ES-I3 (cell line): ENCODE measurements at regions not wholly inside any gene's neighbourhood (a gene's known extent, or its start where the extent isn't known, plus 50 kb on each side); places are given as distances from the start of the nearest gene placed in this dataset.

Source experiments
- H3K36me3 ChIP-seq: 2 replicates; pipeline ENCODE4 v1.6.1; 2013; ENCODE audit warnings: mild to moderate bottlenecking, low read length, control low read depth, moderate library complexity; ENCODE audit not compliant: insufficient read depth
- H3K4me1 ChIP-seq: 2 replicates; pipeline ENCODE4 v1.6.1; 2013; ENCODE audit warnings: mild to moderate bottlenecking, control low read depth, low read length; ENCODE audit not compliant: insufficient read depth
- H3K9ac ChIP-seq: 2 replicates; pipeline ENCODE4 v1.6.1; 2013; ENCODE audit warnings: low read depth, mild to moderate bottlenecking, low read length, moderate library complexity
- H3K9me3 ChIP-seq: 2 replicates; pipeline ENCODE4 v1.6.1; 2013; ENCODE audit warnings: mild to moderate bottlenecking, low read length, moderate library complexity; ENCODE audit not compliant: control insufficient read depth, insufficient read depth

DNA sequence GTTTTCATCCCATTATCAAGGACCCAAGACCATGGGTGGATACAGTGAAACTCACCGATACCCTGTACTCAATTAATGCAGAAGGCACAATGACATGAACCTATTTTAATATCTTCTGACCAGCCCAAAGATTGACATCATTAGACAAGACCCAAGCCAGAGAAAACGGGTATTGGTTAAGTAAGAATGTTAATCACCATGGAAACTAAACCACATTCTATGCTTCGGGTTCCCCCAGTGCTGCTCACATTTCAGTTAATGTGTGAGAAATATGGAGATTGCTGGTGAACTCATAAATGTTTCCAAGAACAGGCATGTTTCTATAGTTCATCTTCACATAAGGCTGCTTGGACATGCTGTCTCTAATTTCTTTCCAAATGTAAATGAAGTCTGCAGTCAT is 77.0 kb downstream of the IRX2 start:
- no peak overlapping the region for H3K9ac ChIP-seq
- H3K36me3 ChIP-seq, result no peaks in the 10 kb centered on the region
- peaks cover 9% of the 10 kb centered on the region; the same call in 1 of the 2 replicates for H3K4me1 ChIP-seq
- H3K9me3 ChIP-seq, result peaks cover 4% of the 10 kb centered on the region

DNA sequence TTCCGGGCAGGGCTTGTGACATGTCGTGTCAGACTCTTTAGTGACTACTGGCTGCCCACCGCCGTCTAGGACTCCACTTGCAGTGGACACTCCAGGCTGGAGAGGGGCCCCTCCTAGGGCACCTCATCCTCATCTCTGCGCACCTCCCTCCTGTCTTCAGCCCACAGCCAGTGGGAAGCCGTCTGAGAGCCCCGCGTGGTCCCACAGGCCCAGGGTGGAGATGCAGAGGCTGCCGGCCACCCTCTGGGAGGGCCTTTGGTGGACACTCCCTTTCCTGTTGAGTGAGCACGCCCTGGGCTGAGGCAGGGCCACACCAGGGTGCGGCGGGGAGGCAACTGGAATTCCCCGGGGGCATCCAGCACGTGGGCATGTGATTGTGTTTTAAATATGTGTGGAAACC is 80.5 kb downstream of the IRX2 start:
- no peaks in the 10 kb centered on the region; the same call in 1 of the 2 replicates for H3K9me3 ChIP-seq

DNA sequence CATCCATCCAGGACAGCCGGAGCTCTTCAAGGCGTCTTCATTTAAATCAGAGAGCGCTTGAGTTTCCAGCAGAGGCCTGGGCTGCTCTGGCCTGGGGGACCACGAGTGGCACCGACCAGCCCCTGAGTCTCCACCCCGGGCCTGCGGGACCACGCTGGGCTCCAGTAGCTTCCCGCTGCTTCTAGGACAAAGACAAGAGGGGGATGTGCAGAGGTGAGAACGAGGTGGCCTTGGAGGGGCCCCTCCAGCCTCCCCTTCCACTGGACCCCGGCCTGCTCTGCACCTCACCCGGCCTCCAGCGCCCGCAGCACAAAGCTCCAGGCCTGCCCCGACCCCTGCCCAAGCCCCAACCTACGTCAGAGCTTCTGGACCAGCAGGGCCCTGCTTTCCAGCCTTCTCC is 81.6 kb downstream of the IRX2 start:
- no peaks in the 10 kb centered on the region for H3K36me3 ChIP-seq
- no peak overlapping the region for H3K9ac ChIP-seq
- H3K9me3 ChIP-seq, result no peaks in the 10 kb centered on the region; the same call in 1 of the 2 replicates
- peaks cover 14% of the 10 kb centered on the region; the same call in 1 of the 2 replicates for H3K4me1 ChIP-seq

More for the DNA sequence above, 80.5 kb downstream of the IRX2 start:
- Histone ChIP-seq H3K4me1 (peaks cover 14% of the 10 kb centered on the region; the same call in 1 of the 2 replicates), H3K36me3 (no peaks in the 10 kb centered on the region), H3K9ac (no peak overlapping the region)

DNA sequence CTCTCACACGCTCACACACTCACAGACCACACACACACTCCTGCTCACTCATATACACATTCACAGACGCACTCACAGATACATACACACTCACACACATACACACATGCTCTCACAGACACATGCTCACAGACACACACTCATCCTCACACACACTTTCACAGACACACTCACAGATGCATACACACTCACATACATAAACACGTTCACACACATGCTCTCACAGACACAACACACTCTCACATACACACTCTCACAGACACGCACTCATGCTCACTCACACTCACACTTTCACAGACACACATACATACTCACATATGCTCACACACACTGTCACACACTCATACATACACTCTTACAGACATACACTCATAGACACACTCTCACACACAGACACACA is 82.2 kb downstream of the IRX2 start:
- Histone ChIP-seq H3K9me3 (no peaks in the 10 kb centered on the region; the same call in 1 of the 2 replicates), H3K4me1 (peaks cover 14% of the 10 kb centered on the region; the same call in 1 of the 2 replicates), H3K36me3 (no peaks in the 10 kb centered on the region), H3K9ac (no peak overlapping the region)

DNA sequence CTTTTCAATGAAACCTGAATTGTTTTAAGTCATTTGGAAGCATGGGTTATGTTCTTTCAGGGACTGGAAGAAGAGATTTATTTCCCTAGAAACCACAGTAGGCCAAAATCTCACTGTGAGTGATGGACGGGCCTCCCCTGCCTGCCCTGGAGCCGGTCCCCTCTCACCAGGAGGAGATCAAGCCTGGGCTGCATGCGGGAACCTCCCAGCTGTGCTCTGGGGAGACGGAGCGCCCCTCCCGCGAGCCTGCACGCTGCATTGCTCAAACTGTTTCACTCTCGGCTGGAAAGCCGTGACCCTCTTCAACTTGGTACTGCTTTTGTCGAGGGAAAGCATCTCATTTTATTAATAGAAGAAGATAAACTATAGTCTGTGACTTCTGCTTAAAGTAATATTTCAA is 85.4 kb downstream of the IRX2 start:
- Histone ChIP-seq H3K4me1 (peaks cover 10% of the 10 kb centered on the region; the same call in 1 of the 2 replicates), H3K9ac (no peak overlapping the region), H3K36me3 (no peaks in the 10 kb centered on the region), H3K9me3 (no peaks in the 10 kb centered on the region)

DNA sequence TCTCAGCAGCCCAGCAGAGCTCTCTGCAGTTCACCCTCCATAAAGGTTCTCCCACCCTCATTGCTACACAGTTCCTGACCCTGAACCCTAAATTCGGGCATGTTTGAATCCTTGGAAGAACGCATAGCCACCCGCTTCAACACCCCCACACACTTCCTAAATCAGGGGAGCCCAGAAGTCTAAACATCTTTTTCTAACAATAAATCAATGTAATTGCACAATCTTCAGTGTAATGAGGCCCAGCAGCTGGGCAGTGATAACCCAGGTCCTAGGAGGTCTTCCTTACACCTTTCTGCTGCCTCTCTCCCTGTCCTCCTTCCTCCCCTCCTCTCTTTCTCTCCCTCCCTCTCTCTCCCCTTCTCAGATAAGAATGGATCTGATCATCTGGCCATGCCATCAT is 88.0 kb downstream of the IRX2 start:
- Histone ChIP-seq H3K4me1 (0 out of 2 replicates have a peak, but pooled peaks cover 5% of the 10 kb centered on the region), H3K9me3 (no peaks in the 10 kb centered on the region), H3K9ac (no peak overlapping the region), H3K36me3 (no peaks in the 10 kb centered on the region)

DNA sequence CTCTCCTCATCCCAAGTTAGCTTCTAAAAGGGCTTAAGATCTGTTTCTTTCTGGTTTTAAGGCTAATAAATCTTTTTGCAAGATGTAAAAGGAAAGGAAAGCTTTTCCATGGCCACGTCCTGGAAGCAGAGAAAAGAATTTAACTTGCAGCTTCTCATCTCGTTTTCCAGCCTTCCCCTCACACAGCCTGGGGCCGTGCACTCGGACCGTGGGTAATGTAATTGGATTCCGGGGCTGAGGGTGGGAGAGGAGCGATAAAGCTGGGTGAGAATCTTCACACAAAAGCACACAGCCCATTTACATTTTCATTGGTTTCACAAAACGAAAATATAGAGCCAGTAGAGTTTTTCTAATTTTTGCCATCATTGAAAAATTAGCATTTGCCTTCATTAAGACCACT is 91.2 kb downstream of the IRX2 start:
- H3K4me1 ChIP-seq, result no peaks in the 10 kb centered on the region; the same call in 1 of the 2 replicates
- no peaks in the 10 kb centered on the region for H3K36me3 ChIP-seq
- H3K9me3 ChIP-seq, result no peaks in the 10 kb centered on the region
- no peak overlapping the region for H3K9ac ChIP-seq

DNA sequence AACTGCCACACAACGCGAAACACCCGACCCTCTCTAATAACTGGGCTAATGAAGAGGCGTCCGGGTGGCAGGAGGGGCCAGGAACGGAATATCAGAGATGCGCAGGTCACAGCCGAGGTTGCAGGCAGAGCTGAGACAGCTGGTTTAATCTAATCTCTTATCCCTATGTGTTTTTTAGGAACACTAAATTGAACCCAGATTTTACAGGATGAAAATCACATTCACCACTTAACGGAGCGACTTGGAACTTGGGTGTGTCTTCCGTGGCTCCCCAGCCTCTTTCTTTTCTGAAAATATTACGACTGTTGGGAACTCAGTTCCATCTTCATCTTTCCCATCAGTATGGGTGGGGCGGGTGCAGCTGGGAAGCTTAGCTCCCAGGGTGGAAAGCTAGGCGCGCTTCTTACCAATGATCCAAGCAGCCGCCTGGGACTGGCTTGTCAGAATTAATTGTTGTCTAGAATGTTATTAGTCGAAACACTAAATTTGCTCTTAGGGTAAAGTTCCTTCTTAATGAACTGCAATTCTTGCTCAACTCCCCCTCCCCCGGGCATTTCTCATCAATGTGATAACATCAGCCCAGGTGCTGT is 92.5 kb downstream of the IRX2 start:
- no peaks in the 10 kb centered on the region for H3K36me3 ChIP-seq
- H3K9ac ChIP-seq, result no peak overlapping the region
- no peaks in the 10 kb centered on the region for H3K9me3 ChIP-seq
- no peaks in the 10 kb centered on the region; the same call in 1 of the 2 replicates for H3K4me1 ChIP-seq

DNA sequence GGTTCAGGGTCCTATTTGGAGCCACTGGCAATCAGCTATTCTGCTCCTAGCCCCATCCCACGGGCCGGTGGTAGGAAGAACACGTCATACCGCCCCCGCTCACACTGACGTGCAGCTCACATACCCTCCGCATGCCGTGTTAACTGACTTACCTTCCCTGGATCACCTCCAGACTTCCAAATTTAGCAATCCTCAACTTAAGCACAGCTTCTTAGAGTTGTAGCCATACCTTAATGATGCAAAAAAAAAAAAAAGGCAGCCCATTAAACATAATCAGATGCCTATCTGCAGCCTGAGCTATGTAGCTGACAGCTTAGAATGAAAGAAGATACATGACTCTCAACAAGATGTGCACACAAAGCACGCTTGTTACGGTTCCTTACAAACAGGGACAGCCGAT is 93.0 kb downstream of the IRX2 start:
- Histone ChIP-seq H3K9ac (no peak overlapping the region), H3K36me3 (no peaks in the 10 kb centered on the region), H3K9me3 (no peaks in the 10 kb centered on the region), H3K4me1 (no peaks in the 10 kb centered on the region; the same call in 1 of the 2 replicates)

DNA sequence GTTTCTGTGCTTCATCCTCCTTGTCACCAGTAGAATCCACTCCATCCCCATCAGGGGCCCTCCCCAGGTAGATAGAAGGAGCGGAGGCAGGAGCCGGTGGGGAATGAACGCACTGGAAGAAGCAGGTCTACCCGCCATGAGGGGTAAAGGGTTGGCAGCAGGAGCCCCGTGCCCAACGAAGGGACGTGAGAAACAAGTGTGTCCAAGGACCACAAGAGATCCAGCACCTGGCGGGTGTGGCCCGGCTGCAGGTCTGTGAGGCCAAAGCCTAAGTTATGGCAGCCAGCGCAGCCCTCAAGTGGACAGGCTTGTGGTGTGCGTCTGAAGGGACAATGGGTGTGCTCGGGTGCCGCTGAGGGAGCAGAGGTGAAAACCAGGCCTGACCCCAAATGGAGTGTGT is 94.3 kb downstream of the IRX2 start:
- no peaks in the 10 kb centered on the region for H3K9me3 ChIP-seq
- no peak overlapping the region for H3K9ac ChIP-seq
- H3K36me3 ChIP-seq, result no peaks in the 10 kb centered on the region
- H3K4me1 ChIP-seq, result no peaks in the 10 kb centered on the region; the same call in 1 of the 2 replicates

DNA sequence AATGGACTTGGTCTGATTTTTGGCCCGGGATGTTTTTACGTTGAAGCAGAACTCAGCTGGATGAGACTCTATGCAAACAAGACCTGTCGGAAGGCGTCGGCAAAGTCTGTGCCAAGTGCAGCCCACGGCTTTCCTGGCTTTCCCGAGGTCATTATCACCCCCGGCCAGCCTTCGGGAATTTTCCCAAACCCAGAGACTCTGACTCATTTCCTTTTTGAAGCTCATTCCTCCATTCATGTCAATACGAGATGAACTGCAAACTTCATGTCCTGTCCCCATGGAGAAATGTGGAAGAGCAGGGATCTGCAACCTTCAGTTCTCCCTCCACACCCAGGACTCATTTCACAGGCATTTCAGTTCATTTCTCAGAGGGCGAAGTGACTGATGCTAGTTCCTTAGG is 95.3 kb downstream of the IRX2 start:
- H3K9me3 ChIP-seq, result no peaks in the 10 kb centered on the region
- H3K36me3 ChIP-seq, result no peaks in the 10 kb centered on the region
- H3K4me1 ChIP-seq, result no peaks in the 10 kb centered on the region; the same call in 1 of the 2 replicates
- H3K9ac ChIP-seq, result no peak overlapping the region

DNA sequence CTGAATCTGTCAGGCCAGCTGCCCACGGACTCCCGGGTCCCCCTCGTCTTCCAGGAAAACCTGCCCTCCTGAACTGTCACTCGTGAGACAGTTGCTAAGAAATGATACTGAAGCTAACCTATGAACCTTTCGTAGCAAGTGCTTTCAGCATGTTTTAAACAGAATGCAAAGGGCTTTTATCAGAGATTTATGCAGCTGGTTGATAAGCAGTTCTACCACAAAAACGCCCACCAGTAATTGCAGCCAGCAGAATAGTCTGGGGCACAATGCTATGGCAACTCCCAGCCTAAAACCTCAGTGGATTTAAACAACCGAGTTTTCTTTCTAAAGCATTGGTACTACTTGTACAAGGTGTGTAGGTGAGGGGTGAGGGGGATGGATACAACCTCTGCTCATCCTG is 97.5 kb downstream of the IRX2 start:
- no peaks in the 10 kb centered on the region; the same call in 1 of the 2 replicates for H3K4me1 ChIP-seq
- H3K9me3 ChIP-seq, result no peaks in the 10 kb centered on the region
- H3K36me3 ChIP-seq, result no peaks in the 10 kb centered on the region
- H3K9ac ChIP-seq, result no peak overlapping the region

DNA sequence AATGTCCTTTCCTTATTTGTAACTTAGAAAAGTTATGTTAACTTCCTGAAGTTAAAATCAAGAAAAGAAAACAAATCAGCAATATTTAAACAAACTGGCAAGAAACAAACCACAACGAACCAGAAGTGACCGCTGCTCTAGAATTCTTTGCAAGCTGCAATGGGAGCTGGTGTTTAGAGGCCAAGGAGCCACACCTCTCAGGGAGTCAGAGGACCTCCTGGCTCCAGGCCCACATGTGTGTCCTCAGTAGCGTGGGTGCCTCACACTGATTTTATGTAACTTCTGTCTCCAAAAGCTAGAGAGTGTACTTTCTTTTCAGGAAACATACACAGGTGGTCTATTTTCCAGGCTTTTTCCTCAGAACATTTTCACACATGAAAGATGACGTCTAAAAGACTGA is 100.4 kb downstream of the IRX2 start:
- Histone ChIP-seq H3K36me3 (no peaks in the 10 kb centered on the region), H3K9me3 (no peaks in the 10 kb centered on the region), H3K9ac (no peak overlapping the region), H3K4me1 (no peaks in the 10 kb centered on the region)

DNA sequence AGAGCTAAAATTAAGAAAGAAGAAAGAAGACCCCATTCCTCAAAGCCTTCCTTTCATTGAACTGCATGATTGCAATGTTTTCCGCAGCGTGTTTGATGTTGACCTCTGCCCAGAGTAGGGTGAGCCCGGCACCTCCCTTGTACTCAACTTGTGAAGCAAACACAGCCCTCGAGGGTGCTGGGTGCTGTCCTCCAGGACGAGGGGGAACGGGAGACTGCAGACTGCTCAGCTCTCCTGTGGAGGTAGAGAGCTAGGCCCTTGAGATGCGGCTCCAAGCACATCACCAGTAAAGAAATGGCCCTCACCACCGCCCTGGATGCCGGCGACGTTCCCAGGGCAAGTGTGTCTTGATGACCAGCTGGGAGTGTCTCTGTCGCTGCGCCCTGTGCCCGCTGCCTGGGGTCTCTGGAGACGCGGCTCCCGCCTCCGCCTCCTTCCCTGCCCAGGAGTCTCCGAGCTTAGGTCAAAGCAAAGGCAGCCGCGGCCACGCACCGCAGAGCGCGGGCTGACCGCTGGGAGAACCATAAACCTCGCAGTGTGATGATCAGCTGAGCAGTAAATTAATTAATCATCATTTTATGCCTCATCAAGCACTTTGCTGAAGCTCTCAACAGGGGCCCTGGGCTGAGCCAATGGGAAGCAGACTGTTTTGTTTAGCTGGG is 108.7 kb downstream of the IRX2 start:
- Histone ChIP-seq H3K4me1 (no peaks in the 10 kb centered on the region), H3K9ac (no peak overlapping the region), H3K9me3 (no peaks in the 10 kb centered on the region), H3K36me3 (no peaks in the 10 kb centered on the region)

DNA sequence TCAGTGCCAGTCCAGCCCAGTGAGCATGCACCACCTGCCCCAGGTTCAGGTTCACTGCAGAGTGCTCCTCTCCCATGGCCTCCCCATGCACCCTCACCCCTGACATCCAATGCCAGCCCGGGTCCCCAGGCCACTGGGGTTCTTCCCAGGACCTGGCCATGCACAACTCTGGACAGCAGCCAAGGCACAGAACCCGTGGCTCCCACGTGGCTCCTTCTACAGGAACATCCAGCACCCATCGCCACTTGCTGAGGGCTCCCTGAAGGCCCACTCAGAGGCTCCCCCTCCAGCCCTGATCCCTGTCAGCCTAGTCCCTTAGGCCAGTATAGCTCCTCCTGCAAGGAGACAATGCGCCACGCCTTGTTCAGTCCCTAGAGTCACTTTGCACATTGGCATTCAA is 110.8 kb downstream of the IRX2 start:
- Histone ChIP-seq H3K4me1 (no peaks in the 10 kb centered on the region), H3K9me3 (no peaks in the 10 kb centered on the region)

More for the DNA sequence above, 110.8 kb downstream of the IRX2 start:
- Histone ChIP-seq H3K36me3 (no peaks in the 10 kb centered on the region), H3K9ac (no peak overlapping the region)
